Natural killer cell (primary cell): ENCODE measurements at regions not wholly inside any gene's neighbourhood (a gene's known extent, or its start where the extent isn't known, plus 50 kb on each side); places are given as distances from the start of the nearest gene placed in this dataset.

Source experiments
- ATAC-seq, 3 donors: fragments of 150-1000 bp in 2 of 3; fragments of 200-7000 bp in 1 of 3; cut with Tn5 transposase; 1 replicate in 1 of 3; 2 replicates in 2 of 3; pipeline ENCODE4 v1.10.0; 2021; ENCODE audit warnings: mild to moderate bottlenecking in 2 of 3, moderate library complexity in 2 of 3
- DNase-seq, 2 donors: peaks; one replicate each; pipeline versions ENCODE4 v3.0.0 to v3.0.0-alpha.2; 2013 to 2021; ENCODE audit warnings: mixed read lengths in 1 of 2
- H3K27ac ChIP-seq: one replicate; pipeline ENCODE4 v1.5.1; 2013; ENCODE audit warnings: mild to moderate bottlenecking, low read length
- H3K27me3 ChIP-seq: one replicate; pipeline ENCODE4 v1.6.1; 2013; ENCODE audit warnings: low read length; ENCODE audit not compliant: control insufficient read depth, insufficient read depth
- H3K36me3 ChIP-seq: one replicate; pipeline ENCODE4 v1.6.1; 2013; ENCODE audit warnings: low read length; ENCODE audit not compliant: control insufficient read depth, insufficient read depth
- H3K4me1 ChIP-seq: one replicate; pipeline ENCODE4 v1.6.1; 2013; ENCODE audit warnings: low read length; ENCODE audit not compliant: control insufficient read depth, insufficient read depth
- H3K4me3 ChIP-seq: one replicate; pipeline ENCODE4 v1.5.1; 2013; ENCODE audit warnings: low read length
- H3K9me3 ChIP-seq: one replicate; pipeline ENCODE4 v1.6.1; 2013; ENCODE audit warnings: low read length; ENCODE audit not compliant: control insufficient read depth, insufficient read depth
- H3K27ac Mint-ChIP-seq, 2 donors: one replicate each; pipeline ENCODE4 v1.8.0; 2022; ENCODE audit warnings: mild to moderate bottlenecking in 2 of 2, mixed read lengths in 2 of 2, moderate library complexity in 1 of 2
- H3K27me3 Mint-ChIP-seq, 2 donors: one replicate each; pipeline ENCODE4 v1.8.0; 2022; ENCODE audit warnings: low read depth in 2 of 2, mixed read lengths in 2 of 2
- H3K36me3 Mint-ChIP-seq: one replicate; pipeline ENCODE4 v1.8.0; 2022; ENCODE audit warnings: mixed read lengths
- H3K4me1 Mint-ChIP-seq, 2 donors: one replicate each; pipeline ENCODE4 v1.8.0; 2022; ENCODE audit warnings: mixed read lengths in 2 of 2
- H3K4me3 Mint-ChIP-seq: one replicate; pipeline ENCODE4 v1.8.0; 2022; ENCODE audit warnings: mild to moderate bottlenecking, moderate library complexity, mixed read lengths
- H3K9me3 Mint-ChIP-seq, 2 donors: one replicate each; pipeline ENCODE4 v1.8.0; 2022; ENCODE audit warnings: mixed read lengths in 2 of 2
- CTCF ChIP-seq: fragments of 200-600 bp; IDR thresholded peaks from one replicate; pipeline ENCODE4 v1.8.0; 2022; ENCODE audit warnings: antibody characterized with exemption
- WGBS: methylation state at CpG from one replicate; pipeline ENCODE4 v1.1.7; 2013; ENCODE audit warnings: missing lambda C conversion rate; ENCODE audit not compliant: insufficient coverage; 5-methylcytosine and 5-hydroxymethylcytosine counted together
- intact Hi-C: fragments of 100-400 bp; cut with micrococcal nuclease; formaldehyde crosslinking; loops from one replicate; pipeline ENCODE4 v1.14.2; 2022

- H3K27me3 ChIP-seq = no peaks in the 10 kb centered on the region
- no peak overlapping the region for H3K27ac ChIP-seq
- H3K4me1 Mint-ChIP-seq = no peaks in the 10 kb centered on the region
- no peak for TF ChIP-seq CTCF
- H3K4me1 ChIP-seq = no peaks in the 10 kb centered on the region
- intact Hi-C loops = no loop called here
- H3K36me3 Mint-ChIP-seq = no peaks in the 10 kb centered on the region
- no peak overlapping the region for H3K27ac Mint-ChIP-seq
- H3K4me3 ChIP-seq = no peak overlapping the region
- no peak for ATAC-seq
- WGBS = 64% methylated on average over 1 of the region's 1 CpG
- DNase-seq = no peak
- H3K36me3 ChIP-seq = no peaks in the 10 kb centered on the region
- no peak overlapping the region for H3K4me3 Mint-ChIP-seq
- no peaks in the 10 kb centered on the region for H3K27me3 Mint-ChIP-seq
- H3K9me3 ChIP-seq = no peaks in the 10 kb centered on the region
- H3K9me3 Mint-ChIP-seq = peaks cover 9 to 12% of the 10 kb centered on the region in 2 donors
Observed at GRCh38 chr3:164418414-164418813, 659.9 kb downstream of the SI start.

GRCh38 chr3:164417955-164418354 lies 660.3 kb downstream of the SI start:
- Mint-ChIP-seq H3K27me3 (no peaks in the 10 kb centered on the region), H3K4me1 (no peaks in the 10 kb centered on the region), H3K36me3 (peaks cover 3% of the 10 kb centered on the region), H3K27ac (no peak overlapping the region), H3K4me3 (no peak overlapping the region), H3K9me3 (peaks cover 10 to 13% of the 10 kb centered on the region in 2 donors)
- TF ChIP-seq CTCF = no peak
- Histone ChIP-seq H3K9me3 (no peaks in the 10 kb centered on the region), H3K4me3 (no peak overlapping the region), H3K27me3 (no peaks in the 10 kb centered on the region), H3K4me1 (no peaks in the 10 kb centered on the region), H3K27ac (no peak overlapping the region), H3K36me3 (no peaks in the 10 kb centered on the region)
- intact Hi-C loops = no loop called here
- DNase-seq = no peak
- no peak for ATAC-seq

GRCh38 chr3:164416491-164417222 lies 661.6 kb downstream of the SI start:
- H3K36me3 ChIP-seq = no peaks in the 10 kb centered on the region
- no peaks in the 10 kb centered on the region for H3K9me3 ChIP-seq
- no peak overlapping the region for H3K4me3 ChIP-seq
- intact Hi-C loops = no loop called here
- peaks cover 14% of the 10 kb centered on the region for H3K36me3 Mint-ChIP-seq
- DNase-seq (no peak), ATAC-seq (no peak)
- H3K4me3 Mint-ChIP-seq = no peak overlapping the region
- whole genome bisulfite sequencing = 87% methylated on average over 3 of the region's 3 CpGs
- H3K27me3 ChIP-seq = no peaks in the 10 kb centered on the region
- H3K4me1 ChIP-seq = no peaks in the 10 kb centered on the region
- no peak for TF ChIP-seq CTCF
- no peaks in the 10 kb centered on the region for H3K4me1 Mint-ChIP-seq
- peaks cover 13 to 18% of the 10 kb centered on the region in 2 donors for H3K9me3 Mint-ChIP-seq
- H3K27ac Mint-ChIP-seq = no peak overlapping the region
- no peak overlapping the region for H3K27ac ChIP-seq
- no peaks in the 10 kb centered on the region for H3K27me3 Mint-ChIP-seq

- no peak overlapping the region for H3K27ac ChIP-seq
- H3K36me3 Mint-ChIP-seq = peaks cover 14% of the 10 kb centered on the region
- no peaks in the 10 kb centered on the region for H3K27me3 Mint-ChIP-seq
- H3K4me1 ChIP-seq = no peaks in the 10 kb centered on the region
- H3K4me3 Mint-ChIP-seq = no peak overlapping the region
- DNase-seq (no peak), ATAC-seq (no peak)
- peaks cover 23 to 27% of the 10 kb centered on the region in 2 donors for H3K9me3 Mint-ChIP-seq
- no peaks in the 10 kb centered on the region for H3K36me3 ChIP-seq
- H3K9me3 ChIP-seq = no peaks in the 10 kb centered on the region
- H3K4me1 Mint-ChIP-seq = no peaks in the 10 kb centered on the region
- H3K4me3 ChIP-seq = no peak overlapping the region
- H3K27ac Mint-ChIP-seq = no peak overlapping the region
- H3K27me3 ChIP-seq = no peaks in the 10 kb centered on the region
- TF ChIP-seq CTCF = no peak
- intact Hi-C loops = no loop called here
- WGBS = no CpG with 5 or more reads among the region's 1 CpG
Observed at GRCh38 chr3:164408326-164408725, 670.0 kb downstream of the SI start.
